ENCODE measurements at regions not wholly inside any gene's neighbourhood (a gene's known extent, or its start where the extent isn't known, plus 50 kb on each side); places are given as distances from the start of the nearest gene placed in this dataset.

GRCh38 chr4:110702326-110702725 lies 79.4 kb upstream of the PITX2 start:
- no peak for DNase-seq (ENCODE audit: low spot score)
- no peak for TF ChIP-seq CTCF (IDR thresholded peaks at IDR 0.05)
- no peak overlapping the region for H3K27ac ChIP-seq
- no peak overlapping the region for H3K4me3 ChIP-seq

GRCh38 chr4:110704748-110705439 lies 82.0 kb upstream of the PITX2 start:
- H3K27ac ChIP-seq: no peak overlapping the region
- no peak overlapping the region for H3K4me3 ChIP-seq
- no peak for DNase-seq (ENCODE audit: low spot score)
- no peak for TF ChIP-seq CTCF (IDR thresholded peaks at IDR 0.05)

GRCh38 chr4:110705440-110705782 lies 82.5 kb upstream of the PITX2 start:
- no peak overlapping the region for H3K4me3 ChIP-seq
- DNase-seq (ENCODE audit: low spot score): no peak
- no peak for TF ChIP-seq CTCF (IDR thresholded peaks at IDR 0.05)
- H3K27ac ChIP-seq: no peak overlapping the region

- Histone ChIP-seq H3K27ac (no peak overlapping the region), H3K4me3 (no peak overlapping the region)
- TF ChIP-seq CTCF (IDR thresholded peaks at IDR 0.05): no peak
- DNase-seq (ENCODE audit: low spot score): no peak
These were observed 87.2 kb upstream of the PITX2 start for GRCh38 chr4:110710070-110710469.

- TF ChIP-seq CTCF (IDR thresholded peaks at IDR 0.05): no peak
- no peak for DNase-seq (ENCODE audit: low spot score)
- no peak overlapping the region for H3K4me3 ChIP-seq
These were observed 89.6 kb upstream of the PITX2 start for GRCh38 chr4:110712486-110712885.

GRCh38 chr4:110730318-110730717 lies 107.4 kb upstream of the PITX2 start:
- no peak for DNase-seq (ENCODE audit: low spot score)
- H3K4me3 ChIP-seq: no peak overlapping the region
- TF ChIP-seq CTCF (IDR thresholded peaks at IDR 0.05): no peak
- H3K27ac ChIP-seq: no peak overlapping the region

More at GRCh38 chr4:110712486-110712885, 89.6 kb upstream of the PITX2 start:
- H3K27ac ChIP-seq: no peak overlapping the region

- TF ChIP-seq CTCF (IDR thresholded peaks at IDR 0.05): no peak
- H3K27ac ChIP-seq: no peak overlapping the region
- no peak overlapping the region for H3K4me3 ChIP-seq
- no peak for DNase-seq (ENCODE audit: low spot score)
These were observed 111.0 kb upstream of the PITX2 start for GRCh38 chr4:110733901-110734300.
